ENCODE measurements at regions not wholly inside any gene's neighbourhood (a gene's known extent, or its start where the extent isn't known, plus 50 kb on each side); places are given as distances from the start of the nearest gene placed in this dataset.

- TF ChIP-seq CTCF (IDR thresholded peaks at IDR 0.05) (no peak), POLR2A (IDR thresholded peaks at IDR 0.05) (no peak)
These were observed 467.7 kb downstream of the CDH11 start for GRCh38 chr16:64654178-64654577.

Data from thyroid gland (tissue), 4 donors.